ENCODE measurements at regions not wholly inside any gene's neighbourhood (a gene's known extent, or its start where the extent isn't known, plus 50 kb on each side); places are given as distances from the start of the nearest gene placed in this dataset.
"Not testable (repeated sequence)": the region's sequence is repeated elsewhere in the genome, so short reads cannot be mapped to it uniquely, and the experiment has no call there.

DNA sequence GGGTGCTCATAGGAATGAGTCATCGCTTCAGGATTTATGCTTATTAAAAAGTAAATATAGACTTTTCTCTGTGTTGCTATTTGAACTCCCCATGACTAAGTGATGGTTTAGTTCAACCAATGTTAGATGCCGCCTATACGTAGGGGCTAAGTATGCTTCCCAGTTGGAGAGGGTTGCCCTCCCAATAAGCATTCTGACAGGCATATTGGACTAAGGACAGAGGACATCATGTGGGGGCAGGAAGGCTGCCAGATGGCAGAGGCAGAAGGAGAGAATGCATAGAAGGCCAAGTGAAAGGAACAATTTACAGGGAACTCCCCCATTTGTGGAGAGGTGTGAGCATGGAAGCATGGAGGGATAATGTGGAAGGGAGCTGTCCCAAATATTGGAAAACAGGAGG lies 318.4 kb upstream of the OBI1 start:
- DNase-seq = no peak

DNA sequence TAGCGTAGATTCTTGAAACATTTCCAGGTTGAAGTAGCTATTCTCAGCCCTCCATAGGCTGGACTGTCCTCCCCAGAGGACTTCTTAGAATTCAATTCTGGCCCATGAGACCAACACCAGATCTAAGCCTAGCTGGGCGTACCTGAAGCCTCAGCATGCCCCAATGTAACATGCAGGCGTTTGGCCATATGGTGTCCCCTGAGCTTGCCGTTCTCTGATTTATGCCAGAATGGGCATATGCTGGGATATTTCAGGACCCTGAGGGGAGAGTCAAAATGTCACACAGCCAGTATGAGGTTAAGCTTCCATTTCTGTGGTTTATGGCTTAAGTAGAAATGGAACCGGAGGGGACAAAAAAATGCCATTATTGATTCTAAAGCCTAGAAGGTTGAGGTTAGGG lies 317.7 kb upstream of the OBI1 start:
- DNase-seq = no peak

DNA sequence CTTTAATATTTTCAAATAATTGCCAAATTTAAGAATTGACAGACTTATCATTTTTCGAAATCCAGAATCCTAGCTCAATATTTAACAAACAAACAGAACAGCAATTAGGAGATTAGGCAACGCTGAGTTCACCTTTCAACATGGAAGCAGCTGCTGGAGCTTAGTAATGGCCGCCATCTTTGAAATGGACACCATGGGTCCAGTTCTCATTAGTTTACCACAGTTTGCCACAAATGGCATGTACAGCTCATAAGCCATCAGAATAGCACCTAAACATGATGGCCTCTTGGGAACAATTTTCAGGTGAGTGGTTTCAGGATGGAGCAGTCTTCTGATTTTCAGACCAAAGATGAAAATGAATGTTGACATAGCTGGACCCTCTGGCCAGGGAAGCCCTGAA lies 313.6 kb upstream of the OBI1 start:
- DNase-seq = no peak

DNA sequence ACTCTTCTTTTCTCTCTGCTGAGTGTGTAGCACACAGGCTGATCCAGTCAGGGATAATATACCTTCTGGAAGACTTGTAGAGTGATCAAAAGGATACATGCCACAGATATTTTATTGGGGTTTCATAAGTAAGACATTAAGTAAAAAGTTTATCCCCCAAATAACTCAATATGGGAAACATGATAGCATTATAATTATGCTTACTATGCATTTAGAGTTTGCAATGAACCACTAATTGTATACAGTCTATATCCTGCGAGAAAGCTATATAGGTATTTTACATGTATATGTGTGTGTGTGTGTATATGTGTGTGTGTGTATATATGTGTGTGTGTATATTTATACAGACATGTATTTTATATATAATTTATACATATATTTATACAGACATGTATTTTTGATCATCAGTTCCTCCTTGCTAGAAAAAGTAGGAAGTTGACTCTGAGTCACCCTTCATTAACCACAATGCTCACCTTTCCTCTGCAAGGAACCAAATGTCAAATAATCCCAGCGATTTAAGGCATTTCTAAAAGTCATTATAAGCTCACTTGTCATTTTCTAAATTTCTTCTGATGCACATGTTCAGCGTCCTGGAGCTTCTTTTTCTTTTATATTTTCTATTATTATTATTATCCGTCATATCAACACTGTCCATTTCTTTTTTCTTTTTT lies 312.5 kb upstream of the OBI1 start:
- no peak for DNase-seq

DNA sequence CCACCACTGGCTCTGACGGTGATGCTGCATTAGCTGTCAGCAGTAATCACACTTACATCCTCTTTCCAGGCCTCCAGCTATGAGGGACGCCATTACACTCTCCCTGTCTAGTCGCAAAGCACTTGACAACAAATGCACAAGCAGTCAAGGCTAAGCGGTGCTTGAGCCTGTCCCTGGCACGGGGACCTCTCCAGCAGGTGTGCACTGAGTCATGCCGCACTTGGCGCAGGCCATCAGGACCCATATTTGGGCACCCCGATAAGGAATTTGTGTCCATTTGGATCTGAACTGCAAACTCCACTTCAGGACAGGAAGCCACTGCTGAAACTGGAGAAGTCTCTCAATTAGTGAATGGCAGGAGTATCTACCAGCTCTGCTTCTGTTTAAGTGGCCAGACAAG lies 301.9 kb upstream of the OBI1 start:
- DNase-seq = no peak

DNA sequence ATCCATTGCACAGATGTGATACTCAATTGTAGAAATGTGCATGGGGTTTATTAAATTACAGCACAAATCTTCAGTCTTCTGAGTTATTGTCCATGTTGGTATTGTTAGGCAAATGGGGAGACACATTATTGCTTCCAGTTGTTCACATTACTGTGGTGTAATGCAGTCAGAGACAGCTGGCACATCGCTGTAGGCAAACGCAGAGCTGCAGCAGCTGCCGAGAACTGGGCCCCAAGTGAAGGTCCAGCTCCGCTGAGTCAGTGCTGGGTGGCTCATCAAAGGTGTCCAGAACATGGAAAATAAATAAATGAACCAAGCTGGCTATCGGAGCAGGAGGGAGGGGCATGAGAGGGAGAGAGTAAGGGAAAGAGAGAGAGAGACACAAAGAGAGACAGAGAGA lies 299.1 kb upstream of the OBI1 start:
- DNase-seq = no peak

DNA sequence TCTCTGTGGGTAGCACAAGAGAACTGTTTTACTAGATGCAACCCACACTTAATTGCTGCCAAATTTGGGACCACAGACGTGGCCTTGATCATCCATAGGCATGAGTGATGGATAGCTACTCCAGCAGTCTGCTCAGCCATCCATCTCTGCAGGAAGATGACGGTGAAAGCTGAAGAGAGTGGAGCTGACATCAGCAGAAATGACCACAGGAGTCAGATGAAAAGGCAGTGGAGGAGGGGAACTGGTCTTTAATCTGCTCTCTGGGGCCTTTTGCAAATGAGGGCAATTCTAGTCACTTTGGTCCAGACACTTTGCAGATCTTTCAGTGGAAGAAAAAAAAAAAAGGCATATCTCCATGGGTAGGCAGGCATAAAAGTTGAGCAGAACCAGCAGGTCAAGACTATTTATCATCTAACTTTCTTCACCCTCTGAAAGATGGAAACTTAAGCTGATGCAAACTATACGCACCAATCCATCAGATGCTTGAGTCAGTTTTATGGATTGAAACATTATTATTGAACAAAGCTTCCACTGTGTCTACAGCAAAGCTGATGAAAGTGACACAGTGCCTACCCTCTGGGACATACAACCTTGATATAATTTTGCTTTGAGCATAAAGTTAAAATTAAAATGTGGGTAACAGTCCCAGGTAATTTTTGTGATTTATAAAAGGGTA lies 281.6 kb upstream of the OBI1 start:
- no peak for DNase-seq

DNA sequence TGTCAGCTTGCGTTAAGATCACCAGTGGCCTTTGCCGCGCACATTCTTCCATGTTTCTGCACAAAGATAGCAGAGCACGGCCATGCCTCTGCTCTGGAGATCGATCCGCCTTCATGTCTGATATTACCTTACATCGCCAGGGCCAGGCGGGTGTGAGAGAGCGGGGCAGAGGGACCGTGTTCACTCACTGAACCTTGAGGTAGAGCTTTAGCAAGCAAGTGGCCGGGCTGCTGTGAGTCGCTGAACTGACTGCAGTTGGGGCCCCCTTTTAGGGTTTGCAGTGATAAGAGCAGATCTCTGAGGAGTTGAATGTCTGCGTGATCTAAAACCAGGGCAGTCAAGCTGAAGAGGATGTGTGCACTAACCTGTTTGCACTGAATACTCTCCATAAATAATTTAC lies 275.4 kb upstream of the OBI1 start:
- DNase-seq = no peak

DNA sequence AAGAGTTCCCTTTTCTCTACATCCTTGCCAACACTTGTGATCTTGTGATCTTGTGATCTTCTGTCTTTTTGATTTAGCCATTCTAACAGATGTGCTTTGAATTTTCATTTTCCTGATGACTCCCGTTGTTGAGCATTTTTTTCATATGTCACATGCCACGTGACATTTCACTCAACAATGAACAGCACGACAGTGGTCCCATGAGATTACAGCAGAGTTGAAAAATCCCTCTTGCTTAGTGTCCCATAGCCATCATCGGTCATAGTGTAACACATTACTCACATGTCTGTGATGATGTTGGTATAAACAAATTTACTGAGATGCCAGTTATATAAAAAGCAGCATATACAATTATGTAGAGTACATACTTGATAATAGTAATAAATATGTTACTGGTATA lies 256.1 kb upstream of the OBI1 start:
- DNase-seq = no peak

DNA sequence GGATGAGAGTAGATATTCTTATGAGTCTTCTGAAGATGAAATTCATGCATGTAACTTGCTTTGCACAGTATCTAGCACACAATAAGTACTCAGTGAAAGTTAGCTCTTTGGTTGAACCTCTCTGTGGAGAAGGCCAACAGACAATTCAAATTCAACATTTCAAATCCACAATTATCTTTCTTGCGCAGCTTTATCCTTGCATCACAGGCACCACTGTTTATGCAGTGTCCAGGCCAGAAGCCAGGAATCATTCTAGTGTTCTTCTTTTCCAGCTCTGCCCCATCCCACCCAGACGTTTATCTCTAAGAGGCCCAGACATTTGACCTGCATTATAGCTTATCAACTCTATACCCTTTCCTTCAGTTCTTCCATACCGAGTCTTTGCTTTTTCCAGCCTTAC lies 254.7 kb upstream of the OBI1 start:
- DNase-seq = no peak

DNA sequence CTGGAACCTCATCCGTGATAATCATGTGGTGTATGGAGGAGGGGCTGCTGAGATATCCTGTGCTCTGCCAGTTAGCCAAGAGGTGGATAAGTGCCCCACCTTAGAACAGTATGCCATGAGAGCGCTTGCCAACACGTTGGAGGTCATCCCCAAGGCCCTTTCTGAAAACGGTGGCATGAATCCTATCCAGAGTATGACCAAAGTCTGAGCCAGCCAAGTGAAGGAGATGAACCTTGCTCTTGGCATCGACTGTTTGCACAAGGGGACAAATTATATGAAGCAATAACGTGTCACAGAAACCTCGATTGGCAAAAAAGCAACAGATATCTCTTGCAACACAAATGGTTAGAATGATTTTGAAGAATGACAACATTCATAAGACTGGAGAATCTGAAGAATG lies 251.2 kb upstream of the OBI1 start:
- DNase-seq = no peak

DNA sequence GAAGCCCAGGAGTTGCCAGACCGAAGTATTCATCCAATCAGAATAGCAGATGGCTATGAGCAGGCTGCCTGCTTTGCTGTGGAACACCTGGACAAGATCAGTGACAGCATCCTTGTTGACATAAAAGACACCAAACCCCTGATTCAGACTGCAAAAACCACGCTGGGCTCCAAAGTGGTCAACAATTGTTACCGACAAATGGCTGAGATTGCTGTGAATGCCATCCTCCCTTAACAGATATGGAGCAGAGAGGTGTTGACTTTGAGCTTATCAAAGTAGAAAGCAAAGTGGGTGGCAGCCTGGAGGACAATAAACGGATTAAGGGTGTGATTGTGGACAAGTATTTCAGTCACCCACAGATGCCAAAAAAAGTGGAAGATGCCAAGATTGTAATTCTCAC lies 250.3 kb upstream of the OBI1 start:
- DNase-seq = no peak

DNA sequence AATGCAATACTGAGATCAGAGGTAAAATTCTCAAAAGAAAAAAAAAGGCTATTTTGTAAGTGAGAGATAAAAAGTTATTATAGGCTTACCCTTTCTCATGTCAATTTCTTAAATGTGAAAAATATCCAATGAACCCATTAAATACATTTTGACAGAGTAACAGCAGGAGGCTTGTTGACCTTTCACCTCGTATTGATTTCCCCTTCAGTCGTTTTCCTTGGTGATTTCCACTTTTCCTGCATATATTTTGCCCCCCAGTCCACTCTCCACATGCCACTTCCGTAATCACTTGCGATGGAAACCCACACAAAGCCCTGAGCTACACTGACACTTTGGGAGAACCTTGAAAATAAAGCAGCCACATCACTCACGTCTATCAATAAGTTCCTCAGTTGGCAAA lies 248.1 kb upstream of the OBI1 start:
- no peak for DNase-seq

DNA sequence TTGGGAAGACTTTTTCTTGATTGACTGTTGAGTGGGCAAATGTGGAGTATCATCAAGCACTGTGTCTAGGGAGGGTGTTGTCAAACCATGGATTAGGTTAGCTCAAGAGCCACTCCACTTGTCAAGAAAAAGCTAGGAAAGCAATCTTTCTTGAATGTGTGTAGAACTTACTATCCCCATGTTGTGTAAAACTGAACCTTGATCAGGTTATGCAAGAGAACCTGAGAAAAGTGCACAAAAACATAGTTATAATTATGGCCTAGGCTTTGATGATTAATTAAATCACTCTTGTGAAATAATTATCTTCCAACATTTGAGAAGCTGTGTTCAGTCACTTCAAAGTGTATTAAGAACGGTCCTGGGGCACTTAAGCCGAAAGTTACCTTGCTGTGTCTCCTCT lies 238.2 kb upstream of the OBI1 start:
- no peak for DNase-seq

DNA sequence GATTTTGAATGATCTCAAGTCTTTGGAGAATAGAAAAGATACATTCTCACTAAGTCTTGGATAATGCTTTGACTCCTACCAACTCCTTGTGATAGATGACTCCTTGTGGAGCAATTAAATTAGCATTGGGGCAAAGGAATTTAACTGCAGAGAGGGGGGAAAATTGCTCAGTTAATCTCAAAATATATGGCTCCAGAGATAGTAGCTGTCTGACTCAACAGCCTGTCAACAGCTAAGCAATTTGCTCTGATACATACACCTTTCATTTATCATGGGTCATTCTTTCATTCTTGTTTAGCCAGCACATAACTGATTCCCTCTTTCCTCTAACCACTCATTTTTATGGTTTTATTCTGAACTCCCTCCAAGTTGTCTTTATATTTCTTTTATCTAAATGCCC lies 225.6 kb upstream of the OBI1 start:
- no peak for DNase-seq

DNA sequence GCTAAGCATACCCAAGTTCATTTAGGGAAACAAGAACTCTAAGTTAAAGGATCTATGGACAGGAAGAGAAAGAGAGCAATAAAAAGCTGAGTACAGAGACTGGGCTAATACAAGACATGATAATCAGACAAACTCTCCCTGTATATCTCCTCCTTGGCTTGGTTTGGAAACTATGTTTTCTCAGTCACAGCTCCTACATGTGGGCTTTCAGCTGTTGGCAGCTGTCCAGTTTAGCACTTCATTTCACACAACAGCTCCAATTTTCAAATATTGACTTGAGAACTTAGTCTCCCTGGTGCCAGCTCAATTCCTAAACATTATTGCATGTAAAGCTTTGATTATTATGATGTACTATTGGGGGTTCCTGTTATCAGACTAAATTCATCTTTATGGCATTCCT lies 222.8 kb upstream of the OBI1 start:
- no peak for DNase-seq

DNA sequence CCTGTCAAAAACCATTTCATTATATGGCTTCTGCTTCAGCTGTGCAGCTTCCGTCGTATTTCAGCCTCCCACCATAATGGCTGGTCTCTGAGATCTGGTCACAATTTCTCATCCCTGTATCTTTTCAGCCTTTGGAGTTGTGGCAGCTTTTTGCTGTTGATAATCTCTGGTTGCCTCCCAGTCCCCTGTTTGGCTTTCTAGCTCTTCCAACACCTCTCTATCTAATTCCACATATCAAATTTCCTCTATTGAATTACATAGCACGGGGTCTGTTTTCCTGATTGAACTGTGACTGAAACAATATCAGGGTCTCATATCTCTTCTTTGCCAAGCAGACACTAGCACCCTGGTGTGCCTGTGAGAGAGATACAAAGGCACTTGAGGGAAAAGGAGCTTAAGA lies 222.1 kb upstream of the OBI1 start:
- no peak for DNase-seq

DNA sequence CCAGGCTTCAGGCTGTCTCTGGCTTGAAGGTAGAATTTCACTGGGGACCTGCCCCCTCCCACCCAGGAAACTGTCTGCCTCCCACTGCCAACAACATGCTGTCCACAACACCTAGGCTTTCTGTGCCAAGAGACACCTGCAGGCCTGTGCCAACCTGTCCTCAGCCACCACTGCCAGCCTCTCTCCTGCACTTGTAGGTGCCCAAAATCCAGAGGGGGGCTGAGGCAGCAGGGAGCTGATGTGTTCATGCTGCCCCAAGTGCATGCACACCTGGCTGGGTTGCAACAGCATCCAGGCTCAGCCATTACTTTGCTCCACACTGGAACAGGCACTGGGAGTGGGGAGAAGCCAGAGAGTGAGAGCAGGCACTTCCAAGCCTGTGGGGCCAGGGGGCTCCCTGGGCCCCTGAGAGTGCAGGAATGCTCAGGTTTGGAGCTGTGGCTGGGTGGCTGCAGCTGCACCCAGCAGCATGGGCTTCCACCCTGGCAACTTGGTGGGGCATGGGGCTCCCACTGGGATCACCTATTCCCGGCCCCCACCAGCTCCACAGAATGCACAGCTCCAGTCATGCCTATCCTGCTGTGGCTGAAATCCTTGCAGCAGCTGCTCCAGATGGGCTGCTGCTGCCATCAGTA lies 218.1 kb upstream of the OBI1 start:
- DNase-seq = no peak

DNA sequence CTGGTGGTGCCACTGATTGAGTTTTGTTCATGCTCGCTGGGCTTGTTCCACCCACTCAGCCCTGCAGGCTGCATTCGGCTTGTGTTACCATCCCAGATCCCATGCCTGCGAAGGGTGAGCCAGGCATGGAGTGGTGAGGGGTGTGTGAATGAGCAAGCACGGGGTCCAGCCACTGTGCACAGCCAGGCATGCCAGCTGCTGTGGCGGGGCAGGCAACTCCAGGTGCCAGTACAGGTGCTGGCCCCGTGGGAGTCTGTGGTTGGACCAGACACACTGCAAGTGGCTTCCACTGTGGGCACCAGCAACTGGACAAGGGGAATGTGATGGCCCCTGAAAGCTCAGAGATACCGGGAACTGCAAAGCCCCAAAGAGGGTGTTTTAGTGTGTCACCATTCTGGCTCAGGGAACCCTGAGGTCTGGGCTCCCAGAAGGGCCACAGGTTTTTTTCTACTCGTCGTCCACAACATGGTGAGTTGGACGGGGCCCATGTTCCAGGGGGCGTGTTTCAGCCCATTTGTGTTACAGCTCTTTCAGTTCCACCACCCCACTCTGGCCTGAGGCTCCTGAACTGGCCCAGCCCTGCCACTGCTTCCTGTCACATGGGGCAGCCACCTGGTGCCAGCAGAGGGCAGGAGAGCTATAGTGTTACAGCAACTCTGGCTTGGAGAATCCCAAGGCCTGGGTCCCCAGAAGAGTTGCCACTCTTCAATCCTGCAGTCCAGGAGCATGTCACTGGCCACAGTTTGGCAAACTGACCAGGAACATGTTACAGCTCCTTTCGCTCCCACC lies 217.0 kb upstream of the OBI1 start:
- peak; percentile 12 for DNase-seq

DNA sequence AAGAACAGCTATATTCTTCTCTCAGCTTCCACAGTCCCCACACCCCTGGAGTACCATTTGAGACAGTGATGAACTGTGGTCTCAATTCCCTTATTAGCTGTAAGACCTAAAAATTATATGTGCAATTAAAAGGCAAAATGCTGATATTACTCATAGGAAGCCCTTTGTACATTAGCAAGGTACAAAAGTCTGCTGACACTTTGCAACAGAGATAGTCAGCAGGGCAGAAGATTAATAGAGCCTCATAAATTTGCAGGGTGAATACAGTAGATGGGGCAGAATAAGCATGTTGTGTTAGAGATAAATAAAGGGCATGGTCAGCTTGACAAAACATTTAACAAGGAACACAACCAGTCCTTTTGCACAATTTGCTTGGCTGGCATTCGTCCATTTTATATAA lies 210.0 kb upstream of the OBI1 start:
- DNase-seq = no peak

DNA sequence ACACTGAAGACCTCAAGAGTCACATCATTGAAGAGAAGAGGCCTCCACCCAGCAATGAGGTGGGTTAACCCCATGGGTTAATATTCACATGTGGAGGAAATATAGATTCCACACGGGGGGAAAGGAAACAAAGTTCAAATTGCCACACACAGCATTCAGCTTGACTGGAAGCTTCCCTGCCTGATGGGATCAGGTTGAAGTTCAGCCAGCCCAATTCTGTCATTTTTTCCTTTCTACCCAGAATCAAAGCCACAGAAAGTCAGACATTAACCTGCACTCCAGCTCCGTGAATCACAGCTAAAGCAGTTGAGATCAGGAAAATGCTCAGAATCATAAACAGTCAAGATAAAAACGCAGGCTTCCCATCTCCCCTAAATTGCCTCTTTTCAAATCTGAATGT lies 208.7 kb upstream of the OBI1 start:
- no peak for DNase-seq

DNA sequence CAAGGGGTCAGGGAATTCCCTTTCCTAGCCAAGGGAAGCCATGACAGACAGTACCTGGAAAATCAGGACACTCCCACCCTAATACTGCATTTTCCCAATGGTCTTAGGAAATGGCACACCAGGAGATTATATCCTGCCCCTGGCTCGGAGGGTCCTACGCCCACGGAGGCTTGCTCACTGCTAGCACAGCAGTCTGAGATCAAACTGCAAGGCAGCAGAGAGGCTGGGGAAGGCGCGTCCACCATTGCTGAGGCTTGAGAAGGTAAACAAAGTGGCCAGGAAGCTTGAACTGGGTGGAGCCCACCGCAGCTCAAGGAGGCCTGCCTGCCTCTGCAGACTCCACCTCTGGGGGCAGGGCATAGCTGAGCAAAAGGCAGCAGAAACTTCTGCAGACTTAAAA lies 207.1 kb upstream of the OBI1 start:
- DNase-seq = not testable (repeated sequence)

DNA sequence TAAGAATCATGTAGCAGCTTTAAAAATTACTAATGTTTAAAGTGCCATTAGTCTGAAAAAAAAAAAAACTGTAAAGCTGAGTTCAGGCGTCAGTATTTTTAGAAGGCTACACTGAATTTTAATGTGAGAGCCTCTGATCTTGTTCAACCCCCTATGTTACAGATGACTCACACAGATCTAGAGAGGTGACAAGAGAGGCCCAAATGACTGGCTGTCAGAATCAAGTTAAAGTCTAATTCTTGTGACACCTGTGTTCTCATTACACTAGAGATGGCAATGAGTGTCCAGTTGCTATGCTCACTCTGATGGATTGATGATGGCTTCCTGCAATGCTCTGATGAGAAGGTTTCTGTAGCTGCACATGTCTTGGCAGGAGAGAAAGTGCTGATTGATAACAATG lies 203.5 kb upstream of the OBI1 start:
- DNase-seq = no peak

DNA sequence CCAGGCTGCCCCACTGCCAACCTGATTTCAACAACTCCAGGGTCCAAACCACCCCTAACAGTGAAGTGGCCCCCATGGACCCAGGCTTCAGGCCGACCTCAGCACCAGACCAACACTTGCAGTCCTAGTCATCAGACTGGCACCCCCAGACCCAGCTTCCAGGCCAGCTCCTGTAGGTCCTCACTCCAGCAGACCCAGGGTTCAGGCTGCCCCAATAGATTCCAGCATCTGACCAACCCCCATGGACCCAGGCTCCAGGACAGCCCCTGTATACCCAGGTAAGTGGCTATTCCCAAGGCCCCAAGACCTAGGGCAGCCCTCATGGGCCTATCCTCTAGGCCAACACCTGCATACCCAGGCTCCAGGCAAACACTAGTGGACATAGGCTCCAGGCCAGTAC lies 193.8 kb upstream of the OBI1 start:
- no peak for DNase-seq

Measured in hematopoietic multipotent progenitor cell treated with erythropoietin and hydrocortisone succinate and interleukin-3 and kit ligand, for 6 days (in vitro differentiated cells).